GM10266 (cell line): ENCODE measurements at regions not wholly inside any gene's neighbourhood (a gene's known extent, or its start where the extent isn't known, plus 50 kb on each side); places are given as distances from the start of the nearest gene placed in this dataset.

ENCODE experiments used
- DNase-seq: peaks from one replicate; pipeline ENCODE4 v3.0.0; 2012; ENCODE audit errors: extremely low spot score
- CTCF ChIP-seq: IDR thresholded peaks from 2 replicates; pipeline ENCODE4 v1.5.1; 2012; ENCODE audit warnings: mild to moderate bottlenecking, low read depth; ENCODE audit not compliant: control insufficient read depth, insufficient read depth; ENCODE audit errors: missing control alignments

DNA sequence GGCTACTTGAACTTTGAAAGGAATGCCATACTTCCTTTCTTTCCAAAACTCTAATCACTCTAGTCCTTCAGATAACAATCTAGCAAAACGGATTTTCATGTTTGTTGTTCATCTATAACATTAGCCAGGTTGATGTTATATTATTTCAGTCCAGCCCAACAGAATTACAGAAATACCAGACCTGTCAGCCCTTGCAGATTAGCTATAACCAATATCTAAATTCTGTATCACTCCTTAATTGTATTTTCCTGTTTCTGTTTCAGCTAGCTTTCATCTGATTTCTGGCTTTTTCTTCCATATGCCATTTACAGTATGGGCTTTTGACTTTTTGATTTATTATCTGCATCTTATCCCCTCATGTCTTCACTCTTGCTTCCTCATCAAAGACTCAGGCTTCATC, 479.8 kb upstream of the CDH8 start:
- no peak for TF ChIP-seq CTCF
- DNase-seq: no peak

DNA sequence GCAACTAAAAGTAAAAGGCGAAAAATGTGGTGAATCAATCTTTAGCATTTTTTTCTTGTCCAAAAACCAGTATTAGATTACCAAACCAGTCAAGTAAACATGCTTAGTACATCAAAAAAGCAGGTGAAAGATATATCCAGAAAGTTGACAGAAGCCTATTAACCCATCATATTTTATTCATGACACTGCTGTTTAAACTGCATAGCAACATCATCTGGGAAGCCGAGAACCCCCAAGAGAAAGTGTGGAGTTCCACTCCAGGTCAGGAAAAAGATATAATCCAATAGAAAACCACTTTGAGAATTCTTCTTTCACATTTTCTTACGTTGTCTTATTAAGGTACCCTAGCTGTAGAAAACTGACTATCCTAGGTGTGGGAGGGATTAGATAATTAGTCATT, 466.8 kb upstream of the CDH8 start:
- TF ChIP-seq CTCF: no peak

GRCh38 chr16:62478903-62479458, 442.7 kb upstream of the CDH8 start:
- no peak for DNase-seq
- TF ChIP-seq CTCF: no peak

More for the DNA sequence above, 466.8 kb upstream of the CDH8 start:
- DNase-seq: no peak

DNA sequence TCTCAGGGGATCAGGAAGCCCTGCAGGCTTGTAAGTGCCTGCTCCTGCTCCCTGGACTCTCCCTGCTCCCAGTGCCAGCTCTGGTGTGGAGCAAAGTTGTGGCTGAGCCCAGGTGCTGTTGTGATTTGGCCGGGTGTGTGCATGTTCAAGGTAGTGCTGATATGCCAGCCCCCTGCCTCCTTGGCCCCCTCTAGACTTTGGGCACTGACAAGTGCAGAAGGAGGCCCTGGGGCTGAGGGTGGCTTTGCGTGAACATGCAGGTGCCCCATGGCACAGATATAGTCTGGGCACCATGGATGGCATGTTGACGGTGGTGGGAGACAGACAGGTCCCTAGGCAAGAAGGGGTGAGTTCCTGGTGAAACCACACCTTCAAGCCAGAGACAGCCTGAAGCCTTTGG, 441.6 kb upstream of the CDH8 start:
- DNase-seq: no peak
- TF ChIP-seq CTCF: no peak

GRCh38 chr16:62475573-62475972, 439.3 kb upstream of the CDH8 start:
- DNase-seq: no peak

DNA sequence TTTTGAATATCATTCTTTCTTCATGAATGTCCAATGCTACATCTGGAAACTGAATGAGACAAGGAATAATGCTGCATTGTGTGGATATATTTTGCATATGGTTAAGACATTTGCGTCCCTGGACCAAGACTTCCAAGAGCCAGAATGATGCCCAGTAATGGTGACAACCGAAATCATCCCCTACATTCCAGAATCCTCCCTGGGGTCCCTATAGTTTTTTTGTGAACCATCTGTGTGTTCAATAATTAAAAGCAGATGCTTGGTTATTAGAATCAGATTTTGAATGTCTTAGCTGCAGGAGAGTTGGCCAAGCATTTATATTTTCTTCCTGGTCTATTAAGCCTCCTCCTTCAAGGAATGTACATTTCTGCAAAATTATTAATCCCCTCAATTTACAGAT, 426.7 kb upstream of the CDH8 start:
- no peak for DNase-seq
- no peak for TF ChIP-seq CTCF

More at GRCh38 chr16:62475573-62475972, 439.3 kb upstream of the CDH8 start:
- no peak for TF ChIP-seq CTCF

DNA sequence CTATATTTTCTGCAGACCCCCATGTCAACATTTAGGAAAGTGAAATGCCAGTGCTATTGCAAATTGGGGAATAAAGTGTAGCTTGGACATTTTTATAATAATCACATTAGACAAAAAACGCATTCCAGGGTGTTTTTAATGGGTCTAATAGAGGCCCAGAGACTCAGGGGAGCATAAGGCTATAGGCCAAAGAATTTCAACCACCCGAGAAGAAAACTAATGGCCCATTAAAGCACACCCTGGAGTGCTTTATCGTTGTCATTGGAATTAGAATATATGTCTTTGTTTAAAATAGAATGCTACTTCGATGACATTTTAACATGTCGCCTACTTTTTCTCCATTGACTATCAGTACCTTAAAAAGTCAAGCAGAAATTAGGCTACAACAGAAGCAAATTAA, 414.1 kb upstream of the CDH8 start:
- no peak for DNase-seq
- no peak for TF ChIP-seq CTCF
